ENCODE measurements at regions not wholly inside any gene's neighbourhood (a gene's known extent, or its start where the extent isn't known, plus 50 kb on each side); places are given as distances from the start of the nearest gene placed in this dataset.

GRCh38 chrX:110871839-110872238 is 76.2 kb upstream of the CHRDL1 start:
- Histone ChIP-seq H3K79me2 (ENCODE audit: control insufficient read depth, insufficient read depth, low read length) (no peaks in the 10 kb centered on the region), H2AFZ (ENCODE audit: control insufficient read depth, low read length) (no peak overlapping the region), H3K4me2 (ENCODE audit: control insufficient read depth, extremely low read depth, insufficient read depth, low read depth, low read length) (no peak overlapping the region), H3K27me3 (ENCODE audit: control insufficient read depth, extremely low read depth, insufficient read depth, low read length) (peaks cover 6% of the 10 kb centered on the region), H3K9ac (ENCODE audit: control insufficient read depth, extremely low read depth, insufficient read depth, low read length) (no peak overlapping the region), H3K9me1 (ENCODE audit: control insufficient read depth, extremely low read depth, insufficient read depth, low read length) (no peaks in the 10 kb centered on the region), H4K20me1 (ENCODE audit: control insufficient read depth, extremely low read depth, insufficient read depth, low read length) (no peaks in the 10 kb centered on the region), H3K4me1 (ENCODE audit: control insufficient read depth, extremely low read depth, insufficient read depth, low read length) (no peaks in the 10 kb centered on the region), H3K36me3 (ENCODE audit: control insufficient read depth in 2 of 2, extremely low read depth in 1 of 2, insufficient read depth in 2 of 2, low read length in 2 of 2) (no peaks in the 10 kb centered on the region), H3K9me3 (ENCODE audit: control insufficient read depth, low read depth, low read length) (no peaks in the 10 kb centered on the region), H3K27ac (ENCODE audit: control insufficient read depth, insufficient read depth, low read length) (no peak overlapping the region), H3K4me3 (ENCODE audit: control insufficient read depth in 2 of 3, extremely low read depth in 1 of 3, insufficient read depth in 2 of 3, low read depth in 1 of 3, low read length in 3 of 3) (no peak overlapping the region)
- dilution Hi-C loops (cut with MboI; ENCODE audit: extremely low pct_ligation_motif_present, low sequenced_read_pairs), result no loop called here
- no peak for TF ChIP-seq EZH2 (IDR thresholded peaks at IDR 0.05; ENCODE audit: low read length)
- TF ChIP-seq, protein P1, sequence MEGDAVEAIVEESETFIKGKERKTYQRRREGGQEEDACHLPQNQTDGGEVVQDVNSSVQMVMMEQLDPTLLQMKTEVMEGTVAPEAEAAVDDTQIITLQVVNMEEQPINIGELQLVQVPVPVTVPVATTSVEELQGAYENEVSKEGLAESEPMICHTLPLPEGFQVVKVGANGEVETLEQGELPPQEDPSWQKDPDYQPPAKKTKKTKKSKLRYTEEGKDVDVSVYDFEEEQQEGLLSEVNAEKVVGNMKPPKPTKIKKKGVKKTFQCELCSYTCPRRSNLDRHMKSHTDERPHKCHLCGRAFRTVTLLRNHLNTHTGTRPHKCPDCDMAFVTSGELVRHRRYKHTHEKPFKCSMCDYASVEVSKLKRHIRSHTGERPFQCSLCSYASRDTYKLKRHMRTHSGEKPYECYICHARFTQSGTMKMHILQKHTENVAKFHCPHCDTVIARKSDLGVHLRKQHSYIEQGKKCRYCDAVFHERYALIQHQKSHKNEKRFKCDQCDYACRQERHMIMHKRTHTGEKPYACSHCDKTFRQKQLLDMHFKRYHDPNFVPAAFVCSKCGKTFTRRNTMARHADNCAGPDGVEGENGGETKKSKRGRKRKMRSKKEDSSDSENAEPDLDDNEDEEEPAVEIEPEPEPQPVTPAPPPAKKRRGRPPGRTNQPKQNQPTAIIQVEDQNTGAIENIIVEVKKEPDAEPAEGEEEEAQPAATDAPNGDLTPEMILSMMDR (optimal IDR thresholded peaks at IDR 0.05 in 1 of 3, IDR thresholded peaks at IDR 0.05 in 1 of 3, conservative IDR thresholded peaks at IDR 0.05 in 1 of 3; ENCODE audit: extremely low read depth in 1 of 3, insufficient read depth in 2 of 3, low read length in 3 of 3), result no peak
- FAIRE-seq, result no peak
- DNase-seq (ENCODE audit: low read depth, low spot score), result no peak

- no peak overlapping the region for H3K9ac ChIP-seq (ENCODE audit: control insufficient read depth, extremely low read depth, insufficient read depth, low read length)
- dilution Hi-C loops (cut with MboI; ENCODE audit: extremely low pct_ligation_motif_present, low sequenced_read_pairs), result no loop called here
- H3K4me1 ChIP-seq (ENCODE audit: control insufficient read depth, extremely low read depth, insufficient read depth, low read length), result no peaks in the 10 kb centered on the region
- H3K36me3 ChIP-seq (ENCODE audit: control insufficient read depth in 2 of 2, extremely low read depth in 1 of 2, insufficient read depth in 2 of 2, low read length in 2 of 2), result no peaks in the 10 kb centered on the region
- H3K4me3 ChIP-seq (ENCODE audit: control insufficient read depth in 2 of 3, extremely low read depth in 1 of 3, insufficient read depth in 2 of 3, low read depth in 1 of 3, low read length in 3 of 3), result no peak overlapping the region
- FAIRE-seq (no peak), DNase-seq (ENCODE audit: low read depth, low spot score) (no peak)
- no peaks in the 10 kb centered on the region for H3K79me2 ChIP-seq (ENCODE audit: control insufficient read depth, insufficient read depth, low read length)
- H2AFZ ChIP-seq (ENCODE audit: control insufficient read depth, low read length), result no peak overlapping the region
- H3K27ac ChIP-seq (ENCODE audit: control insufficient read depth, insufficient read depth, low read length), result no peak overlapping the region
- H3K4me2 ChIP-seq (ENCODE audit: control insufficient read depth, extremely low read depth, insufficient read depth, low read depth, low read length), result no peak overlapping the region
- no peaks in the 10 kb centered on the region for H3K9me3 ChIP-seq (ENCODE audit: control insufficient read depth, low read depth, low read length)
- H3K27me3 ChIP-seq (ENCODE audit: control insufficient read depth, extremely low read depth, insufficient read depth, low read length), result peaks cover 6% of the 10 kb centered on the region
- TF ChIP-seq EZH2 (IDR thresholded peaks at IDR 0.05; ENCODE audit: low read length), result no peak
- TF ChIP-seq, protein P1 (optimal IDR thresholded peaks at IDR 0.05 in 1 of 3, IDR thresholded peaks at IDR 0.05 in 1 of 3, conservative IDR thresholded peaks at IDR 0.05 in 1 of 3; ENCODE audit: extremely low read depth in 1 of 3, insufficient read depth in 2 of 3, low read length in 3 of 3), result no peak
- no peaks in the 10 kb centered on the region for H4K20me1 ChIP-seq (ENCODE audit: control insufficient read depth, extremely low read depth, insufficient read depth, low read length)
- no peaks in the 10 kb centered on the region for H3K9me1 ChIP-seq (ENCODE audit: control insufficient read depth, extremely low read depth, insufficient read depth, low read length)
Measured at GRCh38 chrX:110866421-110866820, 70.8 kb upstream of the CHRDL1 start.

Data from keratinocyte (primary cell).